ENCODE measurements at regions not wholly inside any gene's neighbourhood (a gene's known extent, or its start where the extent isn't known, plus 50 kb on each side); places are given as distances from the start of the nearest gene placed in this dataset.

DNA sequence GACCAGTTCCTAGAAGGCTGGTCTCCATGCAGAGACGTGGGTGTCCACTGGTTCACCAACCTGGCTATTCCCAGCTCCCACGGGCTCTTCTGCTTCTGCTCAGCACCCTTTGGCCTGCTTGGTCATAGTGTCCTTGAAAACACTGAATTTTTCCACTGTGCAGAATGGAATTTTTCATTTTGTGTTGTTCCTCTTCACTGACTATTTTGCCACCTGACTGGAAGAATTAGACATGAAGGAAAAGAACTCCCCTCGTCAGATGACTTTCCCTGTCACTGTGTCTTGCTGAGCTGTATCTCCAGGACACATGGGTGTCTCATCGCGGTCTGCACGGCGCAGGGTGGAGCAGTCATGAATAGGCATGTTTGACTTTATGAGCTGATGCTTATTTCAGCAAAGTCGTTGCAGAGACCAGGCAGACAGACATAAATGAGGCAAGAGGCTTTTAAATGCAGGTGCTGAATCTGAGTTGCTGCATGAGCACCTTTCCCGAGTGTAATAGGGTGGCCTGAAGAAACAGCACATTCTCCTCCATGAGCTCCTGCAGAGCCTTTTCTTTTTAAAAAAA lies 50.2 kb upstream of the SEMA4D start:
- Histone ChIP-seq H3K9me1 (ENCODE audit: control insufficient read depth, insufficient read depth, low read length) (no peaks in the 10 kb centered on the region), H3K79me2 (ENCODE audit: control insufficient read depth, insufficient read depth, low read length) (no peaks in the 10 kb centered on the region), H3K4me3 (no peak overlapping the region), H3K9ac (ENCODE audit: insufficient read depth in 1 of 2, low read depth in 2 of 2, low read length in 2 of 2) (no peak overlapping the region), H3K36me3 (ENCODE audit: control insufficient read depth, insufficient read depth, low read length) (no peaks in the 10 kb centered on the region), H3K27me3 (ENCODE audit: control insufficient read depth in 2 of 2, insufficient read depth in 2 of 2, low read length in 2 of 2) (peaks cover 0 to 9% of the 10 kb centered on the region in 2 experiments; a peak in 1 of 5 replicates), H3K9me3 (replicated peaks; ENCODE audit: control insufficient read depth, insufficient read depth, low read depth, low read length) (no peaks in the 10 kb centered on the region), H2AFZ (ENCODE audit: low read depth, low read length) (no peak overlapping the region), H3K4me1 (replicated peaks in 1 of 2; ENCODE audit: control insufficient read depth in 2 of 2, insufficient read depth in 2 of 2, low read length in 2 of 2) (no peaks in the 10 kb centered on the region), H3K4me2 (ENCODE audit: insufficient read depth, low read length) (no peak overlapping the region), H4K20me1 (replicated peaks; ENCODE audit: control insufficient read depth, insufficient read depth, low read length) (no peaks in the 10 kb centered on the region), H3K27ac (ENCODE audit: extremely low read depth, low read depth, low read length) (no peak overlapping the region)
- POLR2A ChIA-PET: no interaction called here
- TF ChIP-seq, protein P1, sequence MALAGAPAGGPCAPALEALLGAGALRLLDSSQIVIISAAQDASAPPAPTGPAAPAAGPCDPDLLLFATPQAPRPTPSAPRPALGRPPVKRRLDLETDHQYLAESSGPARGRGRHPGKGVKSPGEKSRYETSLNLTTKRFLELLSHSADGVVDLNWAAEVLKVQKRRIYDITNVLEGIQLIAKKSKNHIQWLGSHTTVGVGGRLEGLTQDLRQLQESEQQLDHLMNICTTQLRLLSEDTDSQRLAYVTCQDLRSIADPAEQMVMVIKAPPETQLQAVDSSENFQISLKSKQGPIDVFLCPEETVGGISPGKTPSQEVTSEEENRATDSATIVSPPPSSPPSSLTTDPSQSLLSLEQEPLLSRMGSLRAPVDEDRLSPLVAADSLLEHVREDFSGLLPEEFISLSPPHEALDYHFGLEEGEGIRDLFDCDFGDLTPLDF (CRISPR knock-in tag; IDR thresholded peaks at IDR 0.05): no peak
- no peak for TF ChIP-seq NR2F6 (CRISPR knock-in tag; IDR thresholded peaks at IDR 0.05)
- TF ChIP-seq ZZZ3 (IDR thresholded peaks at IDR 0.05): no peak
- TF ChIP-seq TAF9B (IDR thresholded peaks at IDR 0.05; ENCODE audit: partially characterized antibody): no peak
- CTCF ChIA-PET (ENCODE audit: low intra/inter-chr PET ratio): interaction anchor here (1.2 kb wide), 1 partner anchor 119 kb away, joined by 4 read pairs; no protein-coding TSS in a partner anchor
- ATAC-seq: no peak
- DNase-seq (ENCODE audit: extremely low read depth in 1 of 4, low spot score in 3 of 4): no peak
- no TSS peak for BruUV-seq (replicated peaks)
- intact Hi-C loops (cut with micrococcal nuclease): loop anchor here (5.0 kb wide), 1 partner anchor 121 kb away; no protein-coding TSS in a partner anchor
- in situ Hi-C loops (cut with MboI): no loop called here
- 1% methylated on average over 8 of the region's 9 CpGs for WGBS (ENCODE audit: insufficient coverage, low coverage, missing lambda C conversion rate)
- FAIRE-seq: no peak
